H1 (cell line): ENCODE measurements at regions not wholly inside any gene's neighbourhood (a gene's known extent, or its start where the extent isn't known, plus 50 kb on each side); places are given as distances from the start of the nearest gene placed in this dataset.
A peak's percentile ranks its signal among the peaks of the same experiment; 100 is the strongest.
"Not testable (repeated sequence)": the region's sequence is repeated elsewhere in the genome, so short reads cannot be mapped to it uniquely, and the experiment has no call there.

Experiments
- CTCF ChIA-PET: fragments of 300-600 bp; sonication (Branson Sonifier 250); formaldehyde crosslinking; loops from one replicate; lab custom pipeline; 2021; ENCODE audit not compliant: partially characterized antibody; lab: Charles Lee
- POLR2A ChIA-PET: fragments of 300-600 bp; sonication (Branson Sonifier 250); formaldehyde crosslinking; loops from one replicate; lab custom pipeline; 2021; ENCODE audit warnings: inconsistent platforms; ENCODE audit not compliant: partially characterized antibody; lab: Charles Lee
- DNase-seq, 2 experiments: peaks; one replicate each; pipeline versions ENCODE4 v3.0.0 to v3.0.0-alpha.2; 2010 to 2022; ENCODE audit warnings: low spot score in 2 of 2, low read depth in 1 of 2, mixed read lengths in 1 of 2
- FAIRE-seq: peaks from 2 replicates; lab custom pipeline; 2011; peaks lifted over from hg19 to GRCh38; lab: Jason Lieb, UNC
- H2AFZ ChIP-seq: 2 replicates; pipeline ENCODE4 v1.8.1; 2012; ENCODE audit warnings: low read length, inconsistent platforms
- H2AK5ac ChIP-seq: 2 replicates; pipeline ENCODE4 v1.6.1; 2013; ENCODE audit warnings: low read depth, low read length
- H2BK120ac ChIP-seq: replicated peaks from 2 replicates; pipeline ENCODE3; 2013; ENCODE audit warnings: low read depth, low read length, inconsistent platforms
- H2BK12ac ChIP-seq: 2 replicates; pipeline ENCODE4 v1.6.1; 2013; ENCODE audit warnings: low read depth, low read length
- H2BK15ac ChIP-seq: 2 replicates; pipeline ENCODE4 v1.6.1; 2013; ENCODE audit warnings: low read length
- H2BK20ac ChIP-seq: 2 replicates; pipeline ENCODE4 v1.6.1; 2013; ENCODE audit warnings: low read length
- H2BK5ac ChIP-seq: 2 replicates; pipeline ENCODE4 v1.6.1; 2013; ENCODE audit warnings: low read depth, low read length
- H3K14ac ChIP-seq: 2 replicates; pipeline ENCODE4 v1.6.1; 2013; ENCODE audit warnings: inconsistent platforms; ENCODE audit not compliant: insufficient read length
- H3K18ac ChIP-seq: 2 replicates; pipeline ENCODE4 v1.6.1; 2013; ENCODE audit warnings: low read length; ENCODE audit errors: extremely low read depth
- H3K23ac ChIP-seq: 2 replicates; pipeline ENCODE4 v1.6.1; 2013; ENCODE audit warnings: inconsistent platforms; ENCODE audit not compliant: insufficient read length
- H3K23me2 ChIP-seq: 2 replicates; pipeline ENCODE4 v1.6.1; 2013; ENCODE audit warnings: low read depth, low read length
- H3K27ac ChIP-seq: 2 replicates; pipeline ENCODE4 v1.6.1; 2011; ENCODE audit warnings: low read depth, low read length, inconsistent platforms
- H3K27me3 ChIP-seq, 4 experiments: replicated peaks in 1 of 4; 1 replicate in 1 of 4; 2 replicates in 3 of 4; pipeline versions ENCODE4 v1.6.1 to v1.8.1; 2011 to 2013; ENCODE audit warnings: low read length in 3 of 4, mild to moderate bottlenecking in 3 of 4, inconsistent platforms in 2 of 4, mixed read lengths in 2 of 4, moderate library complexity in 1 of 4; ENCODE audit not compliant: control insufficient read depth in 3 of 4, insufficient read depth in 3 of 4; ENCODE audit errors: extremely low read depth in 1 of 4
- H3K36me3 ChIP-seq, 4 experiments: 2 replicates each; pipeline versions ENCODE4 v1.6.1 to v1.8.1; 2011 to 2013; ENCODE audit warnings: mild to moderate bottlenecking in 4 of 4, low read length in 3 of 4, moderate library complexity in 2 of 4, control low read depth in 1 of 4, inconsistent platforms in 1 of 4; ENCODE audit not compliant: insufficient read depth in 4 of 4, control insufficient read depth in 2 of 4
- H3K4ac ChIP-seq: replicated peaks from 2 replicates; pipeline ENCODE3; 2013; ENCODE audit warnings: low read length, low read depth, mixed read lengths, inconsistent platforms; ENCODE audit not compliant: insufficient read length
- H3K4me1 ChIP-seq, 4 experiments: replicated peaks in 1 of 4; 1 replicate in 1 of 4; 2 replicates in 3 of 4; pipeline versions ENCODE4 v1.6.1 to v1.8.1; 2011 to 2013; ENCODE audit warnings: low read length in 3 of 4, inconsistent platforms in 2 of 4, mixed read lengths in 1 of 4; ENCODE audit not compliant: insufficient read depth in 4 of 4, control insufficient read depth in 3 of 4
- H3K4me2 ChIP-seq, 2 experiments: 2 replicates each; pipeline versions ENCODE4 v1.6.1 to v1.8.1; 2011 to 2013; ENCODE audit warnings: low read depth in 2 of 2, low read length in 2 of 2, control low read depth in 1 of 2, inconsistent platforms in 1 of 2, mild to moderate bottlenecking in 1 of 2; ENCODE audit not compliant: insufficient read depth in 1 of 2
- H3K4me3 ChIP-seq, 4 experiments: fragments of 200-600, 300-600 bp in 1 of 4; sonication (generic), shearing (Covaris generic), sonication (Bioruptor Twin) in 1 of 4; 2 replicates each; pipeline versions ENCODE4 v1.5.1 to v1.8.1; 2011 to 2016; ENCODE audit warnings: low read length in 4 of 4, low read depth in 3 of 4, control low read depth in 2 of 4, inconsistent platforms in 2 of 4, mild to moderate bottlenecking in 2 of 4, mixed read lengths in 1 of 4, moderate library complexity in 1 of 4; ENCODE audit not compliant: insufficient read depth in 2 of 4; ENCODE audit errors: extremely low read depth in 1 of 4
- H3K56ac ChIP-seq: replicated peaks from 2 replicates; pipeline ENCODE3; 2013; ENCODE audit warnings: low read depth, mild to moderate bottlenecking, mixed read lengths, low read length, inconsistent platforms; ENCODE audit not compliant: insufficient read length
- H3K79me1 ChIP-seq: 2 replicates; pipeline ENCODE4 v1.6.1; 2013; ENCODE audit warnings: low read depth, low read length, control low read depth
- H3K79me2 ChIP-seq, 2 experiments: 2 replicates each; pipeline versions ENCODE4 v1.6.1 to v1.8.1; 2012 to 2013; ENCODE audit warnings: low read length in 2 of 2, mild to moderate bottlenecking in 2 of 2, inconsistent platforms in 1 of 2; ENCODE audit not compliant: insufficient read depth in 2 of 2, control insufficient read depth in 1 of 2
- H3K9ac ChIP-seq, 4 experiments: replicated peaks in 1 of 4; 1 replicate in 1 of 4; 2 replicates in 3 of 4; pipeline versions ENCODE4 v1.6.1 to v1.8.1; 2011 to 2013; ENCODE audit warnings: low read depth in 3 of 4, low read length in 3 of 4, control low read depth in 2 of 4, mild to moderate bottlenecking in 2 of 4, moderate library complexity in 2 of 4, inconsistent platforms in 1 of 4; ENCODE audit errors: extremely low read depth in 1 of 4
- H3K9me3 ChIP-seq, 2 experiments: 2 replicates each; pipeline versions ENCODE4 v1.6.1 to v1.8.1; 2012 to 2013; ENCODE audit warnings: mild to moderate bottlenecking in 2 of 2, moderate library complexity in 2 of 2, control low read depth in 1 of 2, inconsistent platforms in 1 of 2, low read depth in 1 of 2, low read length in 1 of 2, mixed read lengths in 1 of 2; ENCODE audit not compliant: insufficient read depth in 2 of 2
- H4K20me1 ChIP-seq, 2 experiments: replicated peaks in 1 of 2; 2 replicates each; pipeline versions ENCODE3 to v1.8.1; 2011 to 2013; ENCODE audit warnings: inconsistent platforms in 2 of 2, low read length in 2 of 2, mild to moderate bottlenecking in 1 of 2; ENCODE audit not compliant: insufficient read depth in 2 of 2, control insufficient read depth in 1 of 2
- H4K5ac ChIP-seq: 2 replicates; pipeline ENCODE4 v1.6.1; 2013; ENCODE audit warnings: low read length, low read depth, mixed read lengths, inconsistent platforms; ENCODE audit not compliant: insufficient read length
- H4K8ac ChIP-seq: 2 replicates; pipeline ENCODE4 v1.8.0; 2013; ENCODE audit warnings: mild to moderate bottlenecking, moderate library complexity, low read length, inconsistent platforms; ENCODE audit not compliant: insufficient read depth; ENCODE audit errors: extremely low read depth
- H4K91ac ChIP-seq: replicated peaks from 2 replicates; pipeline ENCODE3; 2013; ENCODE audit warnings: low read length, mixed read lengths, inconsistent platforms; ENCODE audit not compliant: insufficient read length
- WGBS, 2 experiments: shearing (Covaris generic) in 1 of 2; methylation state at CpG; one replicate each; pipeline versions ENCODE4 v1.1.6 to v1.1.7; 2013 to 2015; ENCODE audit warnings: low lambda C conversion rate in 2 of 2, mixed read lengths in 2 of 2, inconsistent platforms in 1 of 2, low coverage in 1 of 2, missing lambda C conversion rate in 1 of 2; ENCODE audit not compliant: insufficient replicate concordance in 2 of 2, insufficient coverage in 1 of 2, insufficient read length in 1 of 2; ENCODE audit errors: extremely low coverage in 1 of 2, missing lambda C conversion rate in 1 of 2; 5-methylcytosine and 5-hydroxymethylcytosine counted together

GRCh38 chr13:109264603-109265437 is 521.6 kb downstream of the IRS2 start:
- 0 out of 2 replicates have a peak overlapping the region, but pooled peaks have one; percentile 33 for H2AFZ ChIP-seq
- POLR2A ChIA-PET, H4K8ac ChIP-seq, H3K79me1 ChIP-seq, H2BK15ac ChIP-seq, H2BK20ac ChIP-seq, H3K9me3 ChIP-seq, H2BK12ac ChIP-seq, H3K4me1 ChIP-seq, H3K4me3 ChIP-seq, H4K5ac ChIP-seq, H3K56ac ChIP-seq, H3K9ac ChIP-seq, H3K4ac ChIP-seq, H2AK5ac ChIP-seq, H4K91ac ChIP-seq, H3K23me2 ChIP-seq, DNase-seq, FAIRE-seq, H3K36me3 ChIP-seq, H3K23ac ChIP-seq, H3K79me2 ChIP-seq, H3K14ac ChIP-seq, H3K4me2 ChIP-seq, H3K27me3 ChIP-seq, H2BK5ac ChIP-seq, H4K20me1 ChIP-seq, H3K18ac ChIP-seq, H3K27ac ChIP-seq: not testable (repeated sequence)
- peak overlapping the region; percentile 24 for H2BK120ac ChIP-seq
- 87% methylated on average over 13 of the region's 14 CpGs; no CpG with 5 or more reads in 1 of the 2 experiments for WGBS, 2 experiments
- CTCF ChIA-PET, result interaction anchor here (0.7 kb wide), 1 partner anchor 119 kb away, joined by 3 read pairs; no protein-coding TSS in a partner anchor
